ENCODE measurements at regions not wholly inside any gene's neighbourhood (a gene's known extent, or its start where the extent isn't known, plus 50 kb on each side); places are given as distances from the start of the nearest gene placed in this dataset.
A peak's percentile ranks its signal among the peaks of the same experiment; 100 is the strongest.

DNA sequence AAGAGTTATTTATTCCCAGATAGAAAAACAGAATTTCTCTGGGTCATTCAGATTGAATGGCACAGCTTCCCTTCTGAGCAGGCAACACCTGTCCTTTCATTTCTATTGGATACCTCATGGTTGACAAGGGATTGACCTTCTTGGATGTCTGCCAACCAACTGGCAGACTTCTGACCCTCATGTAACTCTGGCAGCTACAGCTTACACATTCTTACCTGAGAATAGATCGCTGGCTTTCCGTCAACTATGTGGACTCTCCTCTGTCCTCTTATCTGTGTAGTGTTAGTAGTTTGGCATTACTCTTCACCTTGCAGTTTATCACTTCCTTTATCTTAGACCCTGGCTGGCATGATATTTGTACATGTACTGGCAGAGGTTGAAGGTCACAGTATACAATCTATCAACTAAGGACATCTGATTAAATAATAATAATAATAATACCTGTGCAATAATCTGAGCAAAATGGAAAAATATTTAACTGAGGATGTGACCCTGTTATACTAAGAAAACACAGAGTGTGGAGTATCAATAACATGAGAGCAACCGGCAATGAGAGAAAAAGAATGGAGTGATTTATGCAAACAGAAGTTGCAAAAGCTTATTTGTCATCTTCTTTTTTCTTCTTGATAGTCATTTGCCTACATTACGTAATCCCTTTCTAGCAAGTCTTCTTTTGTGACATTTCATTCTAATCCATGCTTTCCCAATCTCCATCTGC lies 1118.2 kb downstream of the ARAP2 start:
- no peak for TF ChIP-seq GATA1 (IDR thresholded peaks at IDR 0.05; ENCODE audit: low read depth, low read length)
- TF ChIP-seq POLR2A (IDR thresholded peaks at IDR 0.05; ENCODE audit: low read length): no peak
- DNase-seq: no peak

- no peak for DNase-seq
- TF ChIP-seq POLR2A (IDR thresholded peaks at IDR 0.05; ENCODE audit: low read length) (no peak), GATA1 (IDR thresholded peaks at IDR 0.05; ENCODE audit: low read depth, low read length) (no peak)
Observed at GRCh38 chr4:35138449-35138848, 1105.9 kb downstream of the ARAP2 start.

DNA sequence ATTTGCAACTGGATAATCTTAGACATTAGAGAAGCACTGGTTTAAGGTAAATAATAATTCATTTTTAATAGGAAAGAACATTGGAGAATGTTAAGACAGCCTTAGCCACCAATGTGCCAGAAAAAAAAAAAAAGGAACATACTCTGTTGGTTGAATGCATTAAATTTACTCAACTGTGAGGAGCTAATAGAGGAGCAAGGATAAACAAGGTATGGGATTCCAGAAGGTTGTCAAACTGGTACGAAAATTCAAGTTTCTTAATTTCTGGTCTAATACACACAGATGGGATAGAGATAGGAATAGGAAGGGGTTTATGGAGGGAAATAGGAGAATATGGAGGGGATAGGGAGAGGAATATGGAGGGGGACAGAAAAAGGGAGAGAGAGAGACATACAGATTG lies 1096.6 kb downstream of the ARAP2 start:
- DNase-seq: no peak
- no peak for TF ChIP-seq GATA1 (IDR thresholded peaks at IDR 0.05; ENCODE audit: low read depth, low read length)
- no peak for TF ChIP-seq POLR2A (IDR thresholded peaks at IDR 0.05; ENCODE audit: low read length)

DNA sequence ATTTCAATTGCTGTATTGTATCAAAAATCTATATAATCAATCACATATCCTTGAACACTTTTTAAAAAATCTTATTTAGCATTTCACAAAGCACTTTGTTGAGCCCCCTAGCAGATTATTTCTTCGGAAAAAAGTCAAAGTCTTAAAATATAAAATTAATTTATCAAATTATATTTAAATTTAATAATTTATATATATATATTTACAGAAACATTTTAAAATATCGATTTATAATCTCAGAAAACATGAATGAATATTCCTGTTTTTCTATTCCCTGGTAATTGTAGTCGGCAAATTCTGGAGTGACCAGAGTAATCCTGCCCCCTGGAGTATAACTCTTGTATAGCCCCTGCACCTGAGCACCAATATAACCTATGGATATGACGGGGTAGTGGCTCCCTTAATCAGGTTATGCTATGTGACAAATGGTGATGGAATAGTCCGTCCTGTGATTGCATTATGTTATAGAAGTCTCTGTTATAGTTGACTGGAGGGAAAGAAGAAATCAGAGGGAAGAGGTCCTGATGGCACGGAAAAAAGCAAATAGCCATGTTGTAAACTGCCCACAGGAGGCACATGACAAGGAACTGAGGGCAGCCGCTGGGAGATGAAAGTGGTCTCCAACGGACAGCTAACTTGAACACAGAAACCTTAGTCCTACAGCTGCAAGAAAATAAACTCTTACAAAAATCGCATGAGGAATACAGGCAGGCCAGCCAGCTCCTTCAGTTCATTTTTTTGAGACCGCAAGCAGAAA lies 1092.3 kb downstream of the ARAP2 start:
- DNase-seq: peak in 1 of 2 experiments; percentile 4
- TF ChIP-seq GATA1 (IDR thresholded peaks at IDR 0.05; ENCODE audit: low read depth, low read length) (no peak), POLR2A (IDR thresholded peaks at IDR 0.05; ENCODE audit: low read length) (no peak)

DNA sequence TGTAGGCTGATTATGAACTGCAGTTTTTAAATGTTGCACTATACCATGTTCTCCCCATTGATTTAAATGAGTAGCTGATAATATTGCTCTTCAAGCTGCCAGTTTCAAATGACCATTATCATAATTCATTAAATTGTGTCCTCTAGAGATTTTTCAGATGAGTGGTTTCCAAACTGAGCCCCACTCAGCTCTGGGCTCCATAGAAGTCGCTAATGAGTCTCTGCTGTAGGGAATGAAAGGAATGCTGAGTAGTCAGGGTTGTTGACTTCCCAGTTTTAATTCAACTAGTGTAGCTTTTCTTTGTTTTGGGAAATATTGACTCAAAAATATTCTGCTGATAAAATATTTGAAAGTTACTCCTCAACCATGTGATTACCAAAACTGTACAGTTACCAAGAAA lies 1081.1 kb downstream of the ARAP2 start:
- no peak for DNase-seq
- TF ChIP-seq POLR2A (IDR thresholded peaks at IDR 0.05; ENCODE audit: low read length): no peak
- TF ChIP-seq GATA1 (IDR thresholded peaks at IDR 0.05; ENCODE audit: low read depth, low read length): no peak

GRCh38 chr4:35164063-35164462 lies 1080.3 kb downstream of the ARAP2 start:
- TF ChIP-seq POLR2A (IDR thresholded peaks at IDR 0.05; ENCODE audit: low read length) (no peak), GATA1 (IDR thresholded peaks at IDR 0.05; ENCODE audit: low read depth, low read length) (no peak)
- DNase-seq: no peak

GRCh38 chr4:35166466-35166865 lies 1077.8 kb downstream of the ARAP2 start:
- DNase-seq: no peak
- TF ChIP-seq GATA1 (IDR thresholded peaks at IDR 0.05; ENCODE audit: low read depth, low read length) (no peak), POLR2A (IDR thresholded peaks at IDR 0.05; ENCODE audit: low read length) (no peak)

- DNase-seq: no peak
- TF ChIP-seq POLR2A (IDR thresholded peaks at IDR 0.05; ENCODE audit: low read length): no peak
- no peak for TF ChIP-seq GATA1 (IDR thresholded peaks at IDR 0.05; ENCODE audit: low read depth, low read length)
Observed at GRCh38 chr4:35167385-35167784, 1076.9 kb downstream of the ARAP2 start.

DNA sequence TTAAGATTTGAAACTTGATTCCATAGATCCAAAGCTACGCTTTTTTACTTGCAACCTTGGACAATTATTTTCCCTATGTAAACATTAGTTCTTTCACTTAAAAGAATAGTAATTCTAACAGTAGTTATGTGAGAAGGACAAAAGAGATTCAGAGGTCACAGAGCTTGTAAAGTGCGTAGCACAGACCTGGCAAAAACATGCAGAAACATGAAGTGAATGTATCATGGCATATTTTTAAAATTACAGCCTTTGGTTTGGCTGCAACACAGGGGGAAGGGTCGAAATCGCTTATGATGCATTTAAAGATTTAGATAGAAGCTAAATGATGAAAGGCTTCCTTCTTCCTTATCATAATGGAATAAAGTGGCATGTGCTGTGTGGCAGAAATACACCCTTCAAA lies 1068.8 kb downstream of the ARAP2 start:
- DNase-seq: no peak
- no peak for TF ChIP-seq POLR2A (IDR thresholded peaks at IDR 0.05; ENCODE audit: low read length)
- no peak for TF ChIP-seq GATA1 (IDR thresholded peaks at IDR 0.05; ENCODE audit: low read depth, low read length)

DNA sequence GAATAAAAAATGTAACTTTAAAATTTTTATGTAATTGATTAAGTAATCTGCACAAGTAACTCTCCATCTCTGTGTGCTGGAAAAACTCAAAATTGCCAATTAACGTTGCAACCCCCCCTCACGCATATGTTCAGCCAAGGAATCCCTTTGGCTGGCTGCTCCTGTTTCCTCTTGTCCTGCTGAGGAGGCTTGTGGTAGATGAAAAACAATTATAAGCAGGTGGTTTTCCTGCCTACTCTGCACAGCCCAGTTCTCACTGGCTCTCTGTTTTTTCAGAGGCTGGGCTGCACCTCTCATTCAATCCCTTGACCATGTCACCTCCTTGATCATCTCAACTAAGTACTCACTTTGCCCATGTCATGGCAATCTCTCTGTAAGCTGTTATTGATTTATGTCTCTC lies 1068.4 kb downstream of the ARAP2 start:
- no peak for DNase-seq
- no peak for TF ChIP-seq GATA1 (IDR thresholded peaks at IDR 0.05; ENCODE audit: low read depth, low read length)
- TF ChIP-seq POLR2A (IDR thresholded peaks at IDR 0.05; ENCODE audit: low read length): no peak

GRCh38 chr4:35182451-35182850 lies 1061.9 kb downstream of the ARAP2 start:
- TF ChIP-seq POLR2A (IDR thresholded peaks at IDR 0.05; ENCODE audit: low read length) (no peak), GATA1 (IDR thresholded peaks at IDR 0.05; ENCODE audit: low read depth, low read length) (no peak)
- no peak for DNase-seq

DNA sequence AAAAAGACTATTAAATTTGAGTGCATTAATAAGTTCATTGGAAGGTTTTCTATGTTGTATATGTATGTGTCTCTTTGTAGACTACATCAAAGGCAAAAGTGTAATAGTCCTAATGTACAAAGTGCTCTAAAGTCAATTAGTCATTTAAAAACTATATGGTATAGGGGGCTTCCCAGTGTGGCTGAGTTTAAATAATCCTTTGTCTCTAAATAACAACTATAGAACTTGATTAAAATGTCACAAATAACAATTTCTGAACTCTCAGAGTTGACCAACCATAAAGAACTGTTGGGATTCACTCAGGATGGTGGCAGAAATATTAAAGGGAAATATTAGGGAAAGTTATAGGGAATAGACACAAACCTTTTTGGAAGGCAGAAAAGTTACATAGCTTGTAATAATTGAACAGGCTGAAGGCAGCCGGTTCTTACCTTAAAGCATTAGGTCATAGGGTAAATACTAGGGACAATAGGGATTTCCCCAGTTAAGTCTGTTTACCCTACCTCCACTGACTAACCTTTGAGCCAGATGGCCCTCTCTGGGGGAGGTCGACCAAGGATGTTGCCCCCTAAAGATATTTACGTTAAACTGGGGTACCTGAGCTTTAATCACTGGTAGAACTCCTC lies 1054.2 kb downstream of the ARAP2 start:
- DNase-seq: no peak
- TF ChIP-seq POLR2A (IDR thresholded peaks at IDR 0.05; ENCODE audit: low read length) (no peak), GATA1 (IDR thresholded peaks at IDR 0.05; ENCODE audit: low read depth, low read length) (no peak)

DNA sequence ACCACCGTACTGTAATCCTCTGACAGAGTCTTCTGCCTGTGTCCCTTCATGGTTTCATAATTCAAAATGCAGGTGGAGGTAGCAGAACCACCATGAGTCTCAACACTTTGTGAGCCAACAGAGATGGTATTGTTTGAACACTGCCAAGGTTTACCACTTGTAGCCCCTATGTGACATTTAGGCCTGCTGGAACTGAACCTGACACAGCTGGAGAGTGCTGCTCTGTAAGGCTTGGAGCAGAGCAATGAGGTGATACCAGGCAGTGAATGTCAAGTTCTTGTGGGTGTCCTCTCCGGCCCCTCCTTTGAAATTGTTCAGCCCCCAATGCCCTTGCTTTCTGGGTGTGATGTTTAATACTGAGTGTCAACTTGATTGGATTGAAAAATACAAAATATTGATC lies 1042.9 kb downstream of the ARAP2 start:
- DNase-seq: no peak

DNA sequence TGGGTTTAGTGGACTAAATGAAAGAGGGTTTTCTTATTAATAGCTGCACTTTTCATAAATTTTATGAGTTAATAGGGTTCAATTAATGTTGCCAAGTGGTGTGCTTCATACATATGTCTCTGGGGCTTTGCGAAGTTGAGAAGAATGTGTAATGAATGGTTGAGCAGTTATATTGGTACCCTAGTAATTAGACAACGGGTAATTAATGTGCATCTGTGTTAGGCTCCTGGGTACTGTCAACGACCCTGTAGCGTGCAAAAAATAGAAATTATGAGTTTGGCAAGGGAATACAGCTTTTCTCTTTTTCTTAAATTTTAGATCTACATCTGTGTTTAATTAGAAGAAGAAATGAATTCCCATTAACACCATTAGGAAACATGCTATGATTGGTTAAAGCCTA lies 1027.7 kb downstream of the ARAP2 start:
- TF ChIP-seq GATA1 (IDR thresholded peaks at IDR 0.05; ENCODE audit: low read depth, low read length): no peak
- TF ChIP-seq POLR2A (IDR thresholded peaks at IDR 0.05; ENCODE audit: low read length): no peak
- DNase-seq: no peak

More for the DNA sequence above, 1042.9 kb downstream of the ARAP2 start:
- TF ChIP-seq POLR2A (IDR thresholded peaks at IDR 0.05; ENCODE audit: low read length): no peak
